PFSK-1 (cell line): ENCODE measurements at regions not wholly inside any gene's neighbourhood (a gene's known extent, or its start where the extent isn't known, plus 50 kb on each side); places are given as distances from the start of the nearest gene placed in this dataset.

Experiments used
- FOXP2 ChIP-seq: optimal IDR thresholded peaks from 2 replicates; pipeline ENCODE3; 2011; ENCODE audit warnings: borderline replicate concordance, control low read depth, inconsistent platforms; ENCODE audit not compliant: insufficient read depth; ENCODE audit errors: extremely low read length, extremely low read depth
- POLR2AphosphoS5 ChIP-seq: IDR thresholded peaks from 2 replicates; pipeline ENCODE4 v1.6.1; 2012; ENCODE audit warnings: low read depth, mild to moderate bottlenecking, control low read depth, low read length, moderate library complexity
- SIN3A ChIP-seq: IDR thresholded peaks from 2 replicates; pipeline ENCODE4 v1.6.1; 2012; ENCODE audit warnings: mild to moderate bottlenecking, low read length, moderate library complexity, borderline replicate concordance; ENCODE audit not compliant: insufficient read depth
- TAF1 ChIP-seq: IDR thresholded peaks from 2 replicates; pipeline ENCODE4 v1.6.1; 2012; ENCODE audit warnings: low read length, control low read depth, borderline replicate concordance; ENCODE audit not compliant: insufficient read depth
- TF ChIP-seq, protein P1 (sequence below), 2 experiments: IDR thresholded peaks; 2 replicates each; pipeline versions ENCODE4 v1.6.1 to v1.8.0; 2011 to 2012; ENCODE audit warnings: low read depth in 2 of 2, low read length in 2 of 2, control low read depth in 1 of 2, inconsistent platforms in 1 of 2, mild to moderate bottlenecking in 1 of 2, moderate library complexity in 1 of 2; ENCODE audit not compliant: insufficient read depth in 1 of 2

DNA sequence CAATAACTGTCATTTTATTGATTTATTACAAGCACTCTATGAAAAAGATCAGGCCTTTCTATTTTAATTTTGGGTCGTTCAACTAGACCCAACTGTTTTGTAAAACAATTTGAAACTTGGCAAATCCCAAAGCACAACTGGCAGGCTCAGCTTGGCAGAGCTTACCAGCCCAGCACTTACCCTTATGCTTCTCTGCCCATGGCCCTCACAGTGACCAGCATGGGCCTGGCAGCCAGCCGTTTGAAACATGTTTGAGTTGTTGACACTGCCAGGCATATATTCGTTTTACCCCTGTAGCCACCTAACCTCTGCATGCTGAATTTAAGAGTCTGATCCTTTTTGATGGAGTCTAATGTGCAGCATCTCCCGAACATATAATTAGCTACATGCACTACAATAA is 796.7 kb upstream of the ADGRL2 start:
- no peak for TF ChIP-seq SIN3A
- TF ChIP-seq POLR2AphosphoS5, result no peak
- TF ChIP-seq, protein P1, sequence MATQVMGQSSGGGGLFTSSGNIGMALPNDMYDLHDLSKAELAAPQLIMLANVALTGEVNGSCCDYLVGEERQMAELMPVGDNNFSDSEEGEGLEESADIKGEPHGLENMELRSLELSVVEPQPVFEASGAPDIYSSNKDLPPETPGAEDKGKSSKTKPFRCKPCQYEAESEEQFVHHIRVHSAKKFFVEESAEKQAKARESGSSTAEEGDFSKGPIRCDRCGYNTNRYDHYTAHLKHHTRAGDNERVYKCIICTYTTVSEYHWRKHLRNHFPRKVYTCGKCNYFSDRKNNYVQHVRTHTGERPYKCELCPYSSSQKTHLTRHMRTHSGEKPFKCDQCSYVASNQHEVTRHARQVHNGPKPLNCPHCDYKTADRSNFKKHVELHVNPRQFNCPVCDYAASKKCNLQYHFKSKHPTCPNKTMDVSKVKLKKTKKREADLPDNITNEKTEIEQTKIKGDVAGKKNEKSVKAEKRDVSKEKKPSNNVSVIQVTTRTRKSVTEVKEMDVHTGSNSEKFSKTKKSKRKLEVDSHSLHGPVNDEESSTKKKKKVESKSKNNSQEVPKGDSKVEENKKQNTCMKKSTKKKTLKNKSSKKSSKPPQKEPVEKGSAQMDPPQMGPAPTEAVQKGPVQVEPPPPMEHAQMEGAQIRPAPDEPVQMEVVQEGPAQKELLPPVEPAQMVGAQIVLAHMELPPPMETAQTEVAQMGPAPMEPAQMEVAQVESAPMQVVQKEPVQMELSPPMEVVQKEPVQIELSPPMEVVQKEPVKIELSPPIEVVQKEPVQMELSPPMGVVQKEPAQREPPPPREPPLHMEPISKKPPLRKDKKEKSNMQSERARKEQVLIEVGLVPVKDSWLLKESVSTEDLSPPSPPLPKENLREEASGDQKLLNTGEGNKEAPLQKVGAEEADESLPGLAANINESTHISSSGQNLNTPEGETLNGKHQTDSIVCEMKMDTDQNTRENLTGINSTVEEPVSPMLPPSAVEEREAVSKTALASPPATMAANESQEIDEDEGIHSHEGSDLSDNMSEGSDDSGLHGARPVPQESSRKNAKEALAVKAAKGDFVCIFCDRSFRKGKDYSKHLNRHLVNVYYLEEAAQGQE (IDR thresholded peaks at IDR 0.05; ENCODE audit: insufficient read depth in 1 of 2, low read depth in 2 of 2, low read length in 2 of 2), result no peak
- no peak for TF ChIP-seq FOXP2
- TF ChIP-seq TAF1, result no peak

DNA sequence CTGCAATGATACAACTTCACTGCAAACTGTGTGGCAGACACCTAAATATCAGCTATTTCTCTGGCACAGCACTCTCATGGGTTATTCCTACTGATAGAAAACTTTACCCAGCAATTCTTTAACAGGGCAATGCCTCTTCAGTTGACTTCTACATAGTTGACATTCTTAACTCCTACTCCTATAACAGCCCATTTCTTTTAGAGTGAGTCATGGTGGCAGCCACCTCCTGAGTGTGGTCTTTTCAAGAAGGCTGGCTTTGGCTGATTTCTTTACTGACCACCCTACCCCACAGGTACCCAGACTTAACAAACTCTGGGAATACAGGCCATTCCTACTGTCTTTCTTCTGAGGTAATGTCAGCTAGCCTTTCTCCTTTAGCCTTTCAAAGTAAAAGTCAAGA is 805.8 kb upstream of the ADGRL2 start:
- TF ChIP-seq, protein P1 (IDR thresholded peaks at IDR 0.05; ENCODE audit: insufficient read depth in 1 of 2, low read depth in 2 of 2, low read length in 2 of 2), result no peak
- TF ChIP-seq FOXP2, result no peak
- no peak for TF ChIP-seq SIN3A
- TF ChIP-seq TAF1, result no peak
- TF ChIP-seq POLR2AphosphoS5, result no peak

GRCh38 chr1:80994038-80994437 is 806.7 kb upstream of the ADGRL2 start:
- TF ChIP-seq POLR2AphosphoS5, result no peak
- TF ChIP-seq FOXP2, result no peak
- TF ChIP-seq TAF1, result no peak
- TF ChIP-seq SIN3A, result no peak
- TF ChIP-seq, protein P1 (IDR thresholded peaks at IDR 0.05; ENCODE audit: insufficient read depth in 1 of 2, low read depth in 2 of 2, low read length in 2 of 2), result no peak

DNA sequence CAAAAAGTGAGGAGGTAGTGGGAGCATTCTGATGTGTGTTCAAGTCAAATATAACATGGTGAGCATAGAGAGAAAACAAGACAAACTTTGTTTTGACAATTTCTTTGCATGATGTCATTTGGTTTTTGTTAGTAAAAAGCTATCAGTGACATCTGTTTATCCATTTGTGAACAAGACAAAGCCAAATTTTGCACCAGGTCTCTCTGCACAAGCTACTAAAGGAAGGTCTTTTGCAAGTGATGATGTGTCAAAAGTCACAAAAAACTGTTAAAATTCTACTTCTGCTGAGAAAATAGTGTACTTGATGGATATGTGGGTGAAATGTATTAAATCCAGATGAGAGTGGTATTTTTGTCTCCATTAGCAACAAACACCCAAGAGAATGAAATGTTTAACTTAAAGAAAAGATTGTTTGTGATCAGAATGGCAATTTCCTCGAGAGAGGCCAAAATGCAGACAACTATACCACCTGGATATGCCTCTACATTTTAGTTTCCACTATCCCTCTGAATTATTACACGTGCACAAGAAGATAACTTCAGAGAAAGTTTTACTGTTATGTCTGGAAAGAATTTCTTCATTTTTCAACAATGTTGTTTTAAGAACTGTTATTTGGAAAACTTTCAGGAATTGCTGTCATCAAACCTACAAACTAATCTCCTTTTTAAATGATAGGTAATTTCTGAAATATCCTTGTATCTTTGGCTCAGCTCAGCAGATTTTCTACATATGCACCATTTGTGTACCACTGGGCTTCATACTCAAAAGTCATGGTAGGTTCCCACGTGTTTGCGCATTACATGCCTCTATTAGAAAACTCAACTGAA is 807.4 kb upstream of the ADGRL2 start:
- TF ChIP-seq POLR2AphosphoS5, result no peak
- no peak for TF ChIP-seq TAF1
- no peak for TF ChIP-seq FOXP2
- no peak for TF ChIP-seq SIN3A
- TF ChIP-seq, protein P1 (IDR thresholded peaks at IDR 0.05; ENCODE audit: insufficient read depth in 1 of 2, low read depth in 2 of 2, low read length in 2 of 2), result no peak
